ENCODE measurements at regions not wholly inside any gene's neighbourhood (a gene's known extent, or its start where the extent isn't known, plus 50 kb on each side); places are given as distances from the start of the nearest gene placed in this dataset.
"Not testable (repeated sequence)": the region's sequence is repeated elsewhere in the genome, so short reads cannot be mapped to it uniquely, and the experiment has no call there.

- DNase-seq (ENCODE audit: low spot score) = not testable (repeated sequence)
Observed at GRCh38 chr5:2533848-2534247, 217.6 kb downstream of the IRX2 start.

- no peak for DNase-seq (ENCODE audit: low spot score)
Observed at GRCh38 chr5:2532809-2533208, 218.7 kb downstream of the IRX2 start.

- DNase-seq (ENCODE audit: low spot score) = no peak
Observed at GRCh38 chr5:2531318-2531717, 220.2 kb downstream of the IRX2 start.

- no peak for DNase-seq (ENCODE audit: low spot score)
Observed at GRCh38 chr5:2530609-2531008, 220.9 kb downstream of the IRX2 start.

- no peak for DNase-seq (ENCODE audit: low spot score)
Observed at GRCh38 chr5:2529371-2530092, 221.9 kb downstream of the IRX2 start.

- DNase-seq (ENCODE audit: low spot score) = no peak
Observed at GRCh38 chr5:2525351-2525750, 226.1 kb downstream of the IRX2 start.

GRCh38 chr5:2524620-2525019 lies 226.9 kb downstream of the IRX2 start:
- no peak for DNase-seq (ENCODE audit: low spot score)

GRCh38 chr5:2523180-2523579 lies 228.3 kb downstream of the IRX2 start:
- DNase-seq (ENCODE audit: low spot score) = no peak

- no peak for DNase-seq (ENCODE audit: low spot score)
Observed at GRCh38 chr5:2522372-2522771, 229.1 kb downstream of the IRX2 start.

GRCh38 chr5:2519153-2519552 lies 232.3 kb downstream of the IRX2 start:
- no peak for DNase-seq (ENCODE audit: low spot score)

- no peak for DNase-seq (ENCODE audit: low spot score)
Observed at GRCh38 chr5:2517451-2517850, 234.0 kb downstream of the IRX2 start.

- DNase-seq (ENCODE audit: low spot score) = no peak
Observed at GRCh38 chr5:2515180-2515764, 236.2 kb downstream of the IRX2 start.

GRCh38 chr5:2514484-2514883 lies 237.0 kb downstream of the IRX2 start:
- no peak for DNase-seq (ENCODE audit: low spot score)

- DNase-seq (ENCODE audit: low spot score) = no peak
Observed at GRCh38 chr5:2511706-2512105, 239.8 kb downstream of the IRX2 start.

GRCh38 chr5:2511126-2511525 lies 240.4 kb downstream of the IRX2 start:
- DNase-seq (ENCODE audit: low spot score) = no peak

- no peak for DNase-seq (ENCODE audit: low spot score)
Observed at GRCh38 chr5:2509527-2509926, 241.9 kb downstream of the IRX2 start.

GRCh38 chr5:2508514-2508913 lies 243.0 kb downstream of the IRX2 start:
- no peak for DNase-seq (ENCODE audit: low spot score)

GRCh38 chr5:2507611-2508010 lies 243.9 kb downstream of the IRX2 start:
- DNase-seq (ENCODE audit: low spot score) = no peak

- DNase-seq (ENCODE audit: low spot score) = no peak
Observed at GRCh38 chr5:2506603-2507002, 244.9 kb downstream of the IRX2 start.

- DNase-seq (ENCODE audit: low spot score) = no peak
Observed at GRCh38 chr5:2505217-2505616, 246.3 kb downstream of the IRX2 start.

GRCh38 chr5:2502970-2503594 lies 248.4 kb downstream of the IRX2 start:
- no peak for DNase-seq (ENCODE audit: low spot score)

- no peak for DNase-seq (ENCODE audit: low spot score)
Observed at GRCh38 chr5:2499917-2500316, 251.6 kb downstream of the IRX2 start.

GRCh38 chr5:2496891-2497290 lies 254.6 kb downstream of the IRX2 start:
- no peak for DNase-seq (ENCODE audit: low spot score)
